Mucosa of descending colon (tissue), 3 donors: ENCODE measurements at regions not wholly inside any gene's neighbourhood (a gene's known extent, or its start where the extent isn't known, plus 50 kb on each side); places are given as distances from the start of the nearest gene placed in this dataset.

Experiments used
- ATAC-seq: fragments of 200-7000 bp; cut with Tn5 transposase; one replicate; pipeline ENCODE4 v1.9.1; 2020; ENCODE audit warnings: mild to moderate bottlenecking, moderate library complexity
- DNase-seq, 3 donors: peaks; one replicate each; pipeline ENCODE4 v3.0.0-alpha.2; 2020
- H3K36me3 ChIP-seq: fragments of 200-600 bp; one replicate; pipeline ENCODE4 v1.8.0; 2021; ENCODE audit warnings: low read depth, mild to moderate bottlenecking
- H3K4me1 ChIP-seq: fragments of 200-600 bp; one replicate; pipeline ENCODE4 v1.8.0; 2021; ENCODE audit warnings: low read depth, mild to moderate bottlenecking
- H3K4me3 ChIP-seq: fragments of 200-600 bp; one replicate; pipeline ENCODE4 v1.8.0; 2021; ENCODE audit warnings: mild to moderate bottlenecking
- H3K9me3 ChIP-seq: fragments of 200-600 bp; one replicate; pipeline ENCODE4 v1.8.0; 2021; ENCODE audit warnings: mild to moderate bottlenecking
- CTCF ChIP-seq: fragments of 200-600 bp; IDR thresholded peaks from one replicate; pipeline ENCODE4 v1.8.0; 2022; ENCODE audit warnings: antibody characterized with exemption, mild to moderate bottlenecking
- intact Hi-C, 2 donors: fragments of 100-400 bp; cut with DNase I in 1 of 2; cut with micrococcal nuclease in 1 of 2; formaldehyde crosslinking; loops; one replicate each; pipeline versions ENCODE4 v1.11.0 to v1.11.1; 2022; cut with DNase I, micrococcal nuclease
- donor health status: DM: no; HTN: no; CAD: no; lungs with moderate emphysema.
- donor health status: DM: no; HTN: no; CAD: no.
- donor health status: DM: no; HTN: yes; CAD: no.

GRCh38 chr13:106656186-106656585 is 88.2 kb upstream of the ARGLU1 start:
- no peaks in the 10 kb centered on the region for H3K36me3 ChIP-seq
- no peaks in the 10 kb centered on the region for H3K9me3 ChIP-seq
- no peak for TF ChIP-seq CTCF
- ATAC-seq: no peak
- no peak for DNase-seq
- intact Hi-C loops: no loop called here
- no peak overlapping the region for H3K4me3 ChIP-seq
- no peaks in the 10 kb centered on the region for H3K4me1 ChIP-seq

GRCh38 chr13:106651442-106651841 is 83.5 kb upstream of the ARGLU1 start:
- peaks cover 6% of the 10 kb centered on the region for H3K4me1 ChIP-seq
- TF ChIP-seq CTCF: no peak
- intact Hi-C loops: no loop called here
- H3K4me3 ChIP-seq: no peak overlapping the region
- DNase-seq (no peak), ATAC-seq (no peak)
- H3K36me3 ChIP-seq: no peaks in the 10 kb centered on the region
- H3K9me3 ChIP-seq: no peaks in the 10 kb centered on the region

- TF ChIP-seq CTCF: no peak
- H3K36me3 ChIP-seq: no peaks in the 10 kb centered on the region
- no peak overlapping the region for H3K4me3 ChIP-seq
- ATAC-seq: no peak
- DNase-seq: no peak
- H3K4me1 ChIP-seq: peaks cover 6% of the 10 kb centered on the region
- intact Hi-C loops: no loop called here
- no peaks in the 10 kb centered on the region for H3K9me3 ChIP-seq
Measured at GRCh38 chr13:106650690-106651205, 82.8 kb upstream of the ARGLU1 start.

- Histone ChIP-seq H3K9me3 (no peaks in the 10 kb centered on the region), H3K4me1 (peaks cover 6% of the 10 kb centered on the region), H3K4me3 (no peak overlapping the region), H3K36me3 (no peaks in the 10 kb centered on the region)
- DNase-seq (peak; percentile 54 to 79 (median 58)), ATAC-seq (peak; percentile 98)
- no peak for TF ChIP-seq CTCF
- intact Hi-C loops: no loop called here
Measured at GRCh38 chr13:106649495-106649894, 81.6 kb upstream of the ARGLU1 start.

GRCh38 chr13:106640515-106640914 is 72.6 kb upstream of the ARGLU1 start:
- no peaks in the 10 kb centered on the region for H3K9me3 ChIP-seq
- no peak overlapping the region for H3K4me3 ChIP-seq
- no peak for ATAC-seq
- H3K4me1 ChIP-seq: no peaks in the 10 kb centered on the region
- no peak for TF ChIP-seq CTCF
- intact Hi-C loops: no loop called here
- no peak for DNase-seq
- no peaks in the 10 kb centered on the region for H3K36me3 ChIP-seq

GRCh38 chr13:106637519-106637918 is 69.6 kb upstream of the ARGLU1 start:
- H3K4me1 ChIP-seq: peaks cover 3% of the 10 kb centered on the region
- TF ChIP-seq CTCF: no peak

More at GRCh38 chr13:106637519-106637918, 69.6 kb upstream of the ARGLU1 start:
- intact Hi-C loops: no loop called here
- DNase-seq: no peak
- Histone ChIP-seq H3K9me3 (no peaks in the 10 kb centered on the region), H3K4me3 (no peak overlapping the region), H3K36me3 (no peaks in the 10 kb centered on the region)
- no peak for ATAC-seq
